ENCODE measurements at regions not wholly inside any gene's neighbourhood (a gene's known extent, or its start where the extent isn't known, plus 50 kb on each side); places are given as distances from the start of the nearest gene placed in this dataset.

- Mint-ChIP-seq H3K27ac (no peak overlapping the region), H3K4me3 (no peak overlapping the region), H3K27me3 (no peaks in the 10 kb centered on the region), H3K9me3 (ENCODE audit: insufficient read depth) (no peaks in the 10 kb centered on the region), H3K4me1 (no peaks in the 10 kb centered on the region)
- ATAC-seq (ENCODE audit: low read depth) = no peak
- Histone ChIP-seq H3K27me3 (replicated peaks in 1 of 4; ENCODE audit: control extremely low read depth in 1 of 4, control insufficient read depth in 3 of 4, insufficient read depth in 4 of 4, low read length in 3 of 4) (no peaks in the 10 kb centered on the region), H3K4me3 (ENCODE audit: control extremely low read depth in 1 of 5, extremely low read depth in 1 of 5, insufficient read depth in 1 of 5, low read depth in 2 of 5, low read length in 4 of 5) (no peak overlapping the region), H2AFZ (ENCODE audit: insufficient read depth, low read depth, low read length, poor library complexity, severe bottlenecking) (no peak overlapping the region), H3K4me2 (replicated peaks; ENCODE audit: low read depth, low read length, poor library complexity, severe bottlenecking) (no peak overlapping the region), H3K79me2 (ENCODE audit: control insufficient read depth, insufficient read depth, low read length) (no peaks in the 10 kb centered on the region), H3K9ac (ENCODE audit: low read length) (no peak overlapping the region), H4K20me1 (ENCODE audit: control insufficient read depth, insufficient read depth, low read length, poor library complexity, severe bottlenecking) (no peaks in the 10 kb centered on the region), H3K4me1 (ENCODE audit: control insufficient read depth in 2 of 2, insufficient read depth in 2 of 2, low read length in 2 of 2) (no peaks in the 10 kb centered on the region), H3K27ac (ENCODE audit: low read length in 2 of 2) (no peak overlapping the region), H3K9me3 (ENCODE audit: control extremely low read depth in 1 of 3, control insufficient read depth in 2 of 3, insufficient read depth in 1 of 3, low read length in 2 of 3) (no peaks in the 10 kb centered on the region), H3K36me3 (replicated peaks in 1 of 2; ENCODE audit: control extremely low read depth in 1 of 2, control insufficient read depth in 1 of 2, extremely low read depth in 1 of 2, insufficient read depth in 2 of 2, low read length in 1 of 2) (no peaks in the 10 kb centered on the region)
- 100% methylated on average over 1 of the region's 3 CpGs for WGBS (ENCODE audit: insufficient coverage)
- CTCF ChIA-PET = no interaction called here
- intact Hi-C loops (cut with micrococcal nuclease) = no loop called here
- no peak for DNase-seq
- POLR2A ChIA-PET = no interaction called here
- TF ChIP-seq CTCF (IDR thresholded peaks at IDR 0.05) = no peak
- TF ChIP-seq EZH2 (IDR thresholded peaks at IDR 0.05; ENCODE audit: borderline replicate concordance, insufficient read depth, low read depth, low read length, poor library complexity, severe bottlenecking) = no peak
Observed at GRCh38 chr6:98047871-98048270, 764.9 kb upstream of the MMS22L start.

- no peak for ATAC-seq (ENCODE audit: low read depth)
- no peaks in the 10 kb centered on the region for H3K36me3 ChIP-seq (replicated peaks in 1 of 2; ENCODE audit: control extremely low read depth in 1 of 2, control insufficient read depth in 1 of 2, extremely low read depth in 1 of 2, insufficient read depth in 2 of 2, low read length in 1 of 2)
- DNase-seq = no peak
- no peak for TF ChIP-seq CTCF (IDR thresholded peaks at IDR 0.05)
- no peak for TF ChIP-seq EZH2 (IDR thresholded peaks at IDR 0.05; ENCODE audit: borderline replicate concordance, insufficient read depth, low read depth, low read length, poor library complexity, severe bottlenecking)
- no peaks in the 10 kb centered on the region for H3K4me1 ChIP-seq (ENCODE audit: control insufficient read depth in 2 of 2, insufficient read depth in 2 of 2, low read length in 2 of 2)
- H3K9me3 Mint-ChIP-seq (ENCODE audit: insufficient read depth) = no peaks in the 10 kb centered on the region
- no peak overlapping the region for H3K4me2 ChIP-seq (replicated peaks; ENCODE audit: low read depth, low read length, poor library complexity, severe bottlenecking)
- H3K9me3 ChIP-seq (ENCODE audit: control extremely low read depth in 1 of 3, control insufficient read depth in 2 of 3, insufficient read depth in 1 of 3, low read length in 2 of 3) = no peaks in the 10 kb centered on the region
- no peaks in the 10 kb centered on the region for H3K27me3 Mint-ChIP-seq
- no peaks in the 10 kb centered on the region for H3K27me3 ChIP-seq (replicated peaks in 1 of 4; ENCODE audit: control extremely low read depth in 1 of 4, control insufficient read depth in 3 of 4, insufficient read depth in 4 of 4, low read length in 3 of 4)
- no peaks in the 10 kb centered on the region for H3K79me2 ChIP-seq (ENCODE audit: control insufficient read depth, insufficient read depth, low read length)
- 80% methylated on average over 2 of the region's 2 CpGs for WGBS (ENCODE audit: insufficient coverage)
- no peak overlapping the region for H2AFZ ChIP-seq (ENCODE audit: insufficient read depth, low read depth, low read length, poor library complexity, severe bottlenecking)
- no peak overlapping the region for H3K4me3 ChIP-seq (ENCODE audit: control extremely low read depth in 1 of 5, extremely low read depth in 1 of 5, insufficient read depth in 1 of 5, low read depth in 2 of 5, low read length in 4 of 5)
- POLR2A ChIA-PET = no interaction called here
- no peak overlapping the region for H3K4me3 Mint-ChIP-seq
- H4K20me1 ChIP-seq (ENCODE audit: control insufficient read depth, insufficient read depth, low read length, poor library complexity, severe bottlenecking) = no peaks in the 10 kb centered on the region
- H3K9ac ChIP-seq (ENCODE audit: low read length) = no peak overlapping the region
- no peaks in the 10 kb centered on the region for H3K4me1 Mint-ChIP-seq
- no peak overlapping the region for H3K27ac ChIP-seq (ENCODE audit: low read length in 2 of 2)
- CTCF ChIA-PET = no interaction called here
- no peak overlapping the region for H3K27ac Mint-ChIP-seq
- intact Hi-C loops (cut with micrococcal nuclease) = no loop called here
Observed at GRCh38 chr6:98054453-98054852, 771.4 kb upstream of the MMS22L start.

Measured in B cell (primary cell).